Glutamatergic neuron (in vitro differentiated cells): ENCODE measurements at regions not wholly inside any gene's neighbourhood (a gene's known extent, or its start where the extent isn't known, plus 50 kb on each side); places are given as distances from the start of the nearest gene placed in this dataset.

Source experiments
- DNase-seq: peaks from one replicate; pipeline ENCODE4 v3.0.0; 2022
- H3K27ac Mint-ChIP-seq: one replicate; pipeline ENCODE4 v1.8.0; 2020; ENCODE audit warnings: mild to moderate bottlenecking, mixed read lengths, inconsistent platforms; ENCODE audit not compliant: unreplicated experiment
- H3K27me3 Mint-ChIP-seq: one replicate; pipeline ENCODE4 v1.8.0; 2020; ENCODE audit warnings: mild to moderate bottlenecking, moderate library complexity, mixed read lengths, inconsistent platforms; ENCODE audit not compliant: unreplicated experiment
- H3K36me3 Mint-ChIP-seq: one replicate; pipeline ENCODE4 v1.8.0; 2020; ENCODE audit warnings: mild to moderate bottlenecking, mixed read lengths, inconsistent platforms; ENCODE audit not compliant: unreplicated experiment
- H3K4me1 Mint-ChIP-seq: one replicate; pipeline ENCODE4 v1.8.0; 2020; ENCODE audit warnings: mild to moderate bottlenecking, low read depth, mixed read lengths, inconsistent platforms; ENCODE audit not compliant: unreplicated experiment
- H3K4me3 Mint-ChIP-seq: one replicate; pipeline ENCODE4 v1.8.0; 2020; ENCODE audit warnings: mild to moderate bottlenecking, mixed read lengths, inconsistent platforms; ENCODE audit not compliant: unreplicated experiment
- H3K9me3 Mint-ChIP-seq: one replicate; pipeline ENCODE4 v1.8.0; 2020; ENCODE audit warnings: mild to moderate bottlenecking, moderate library complexity, mixed read lengths, inconsistent platforms; ENCODE audit not compliant: unreplicated experiment
- TF ChIP-seq, protein P1 (sequence below): fragments of 200-600 bp; sonication (generic); IDR thresholded peaks from one replicate; pipeline ENCODE4 v1.5.0; 2021; ENCODE audit not compliant: partially characterized antibody, unreplicated experiment

DNA sequence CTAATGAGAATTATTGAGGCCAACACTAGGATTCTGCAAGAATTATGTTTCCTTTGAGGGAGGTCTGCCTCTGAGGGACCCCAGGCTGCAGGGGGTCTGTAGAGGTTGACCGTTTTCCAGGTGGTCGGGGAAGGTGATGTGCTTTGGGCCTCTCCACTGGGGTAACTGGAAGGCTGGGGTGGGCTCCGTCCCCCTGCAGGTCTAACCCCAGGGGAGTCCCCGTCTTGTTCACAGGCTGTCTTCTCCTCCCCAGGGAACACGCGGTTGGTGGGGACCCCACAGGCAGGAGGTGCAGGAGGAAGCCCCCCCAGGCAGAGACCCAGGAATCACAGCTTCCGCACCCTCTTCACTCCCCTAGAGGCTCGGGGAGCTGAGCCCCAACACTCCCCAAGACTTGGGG, 726.4 kb downstream of the BRD1 start:
- peaks cover 18% of the 10 kb centered on the region for H3K9me3 Mint-ChIP-seq
- no peak overlapping the region for H3K27ac Mint-ChIP-seq
- H3K27me3 Mint-ChIP-seq: peaks cover 5% of the 10 kb centered on the region
- no peaks in the 10 kb centered on the region for H3K4me1 Mint-ChIP-seq
- TF ChIP-seq, protein P1, sequence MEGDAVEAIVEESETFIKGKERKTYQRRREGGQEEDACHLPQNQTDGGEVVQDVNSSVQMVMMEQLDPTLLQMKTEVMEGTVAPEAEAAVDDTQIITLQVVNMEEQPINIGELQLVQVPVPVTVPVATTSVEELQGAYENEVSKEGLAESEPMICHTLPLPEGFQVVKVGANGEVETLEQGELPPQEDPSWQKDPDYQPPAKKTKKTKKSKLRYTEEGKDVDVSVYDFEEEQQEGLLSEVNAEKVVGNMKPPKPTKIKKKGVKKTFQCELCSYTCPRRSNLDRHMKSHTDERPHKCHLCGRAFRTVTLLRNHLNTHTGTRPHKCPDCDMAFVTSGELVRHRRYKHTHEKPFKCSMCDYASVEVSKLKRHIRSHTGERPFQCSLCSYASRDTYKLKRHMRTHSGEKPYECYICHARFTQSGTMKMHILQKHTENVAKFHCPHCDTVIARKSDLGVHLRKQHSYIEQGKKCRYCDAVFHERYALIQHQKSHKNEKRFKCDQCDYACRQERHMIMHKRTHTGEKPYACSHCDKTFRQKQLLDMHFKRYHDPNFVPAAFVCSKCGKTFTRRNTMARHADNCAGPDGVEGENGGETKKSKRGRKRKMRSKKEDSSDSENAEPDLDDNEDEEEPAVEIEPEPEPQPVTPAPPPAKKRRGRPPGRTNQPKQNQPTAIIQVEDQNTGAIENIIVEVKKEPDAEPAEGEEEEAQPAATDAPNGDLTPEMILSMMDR: no peak
- no peak for DNase-seq
- no peak overlapping the region for H3K4me3 Mint-ChIP-seq
- H3K36me3 Mint-ChIP-seq: peaks cover 18% of the 10 kb centered on the region

DNA sequence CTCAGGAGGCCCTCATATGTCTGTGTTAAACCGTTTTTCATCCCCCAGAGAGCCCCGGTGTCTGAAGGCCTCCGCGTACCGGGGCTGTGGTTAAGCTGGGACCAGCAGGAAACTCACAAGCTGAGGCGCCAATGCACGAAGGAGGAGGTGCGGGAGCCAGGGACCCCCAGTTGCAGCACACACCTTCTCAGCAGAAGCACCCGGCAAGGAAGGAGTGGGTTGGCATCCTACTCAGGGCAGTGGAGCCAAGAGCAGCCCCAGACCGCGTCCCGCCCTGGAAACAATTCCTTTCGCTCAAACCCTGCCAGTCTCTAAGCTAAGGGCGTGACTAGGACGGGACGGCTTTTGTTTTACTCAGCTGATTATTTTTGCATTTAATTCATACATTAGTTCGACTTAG, 726.9 kb downstream of the BRD1 start:
- Mint-ChIP-seq H3K9me3 (peaks cover 22% of the 10 kb centered on the region), H3K4me3 (no peak overlapping the region), H3K4me1 (no peaks in the 10 kb centered on the region), H3K27ac (no peak overlapping the region), H3K36me3 (peaks cover 22% of the 10 kb centered on the region), H3K27me3 (peaks cover 10% of the 10 kb centered on the region)
- DNase-seq: no peak
- TF ChIP-seq, protein P1: no peak

DNA sequence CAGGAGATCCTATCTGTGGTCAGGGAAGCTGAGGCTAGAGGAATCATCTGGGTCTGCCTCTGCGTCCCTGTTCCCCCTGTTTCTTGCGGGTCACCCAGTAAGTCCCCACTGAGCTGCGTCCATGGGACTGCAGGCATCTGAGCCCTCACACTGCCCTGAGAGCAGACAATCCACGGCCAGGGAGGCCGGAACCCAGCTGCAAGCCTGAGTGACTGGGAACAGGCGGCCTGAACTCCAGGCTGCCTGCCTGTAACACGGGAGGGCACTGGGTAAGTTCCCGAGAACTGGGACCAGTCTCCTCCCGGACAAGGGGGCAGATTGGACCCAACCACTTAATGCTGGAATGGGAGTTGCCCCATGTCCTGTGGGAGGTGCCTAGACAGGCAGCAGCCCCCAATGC, 727.4 kb downstream of the BRD1 start:
- H3K9me3 Mint-ChIP-seq: peaks cover 26% of the 10 kb centered on the region
- TF ChIP-seq, protein P1: no peak
- no peak overlapping the region for H3K27ac Mint-ChIP-seq
- H3K4me1 Mint-ChIP-seq: no peaks in the 10 kb centered on the region
- no peak for DNase-seq
- peaks cover 22% of the 10 kb centered on the region for H3K36me3 Mint-ChIP-seq
- no peak overlapping the region for H3K4me3 Mint-ChIP-seq
- H3K27me3 Mint-ChIP-seq: peaks cover 10% of the 10 kb centered on the region

DNA sequence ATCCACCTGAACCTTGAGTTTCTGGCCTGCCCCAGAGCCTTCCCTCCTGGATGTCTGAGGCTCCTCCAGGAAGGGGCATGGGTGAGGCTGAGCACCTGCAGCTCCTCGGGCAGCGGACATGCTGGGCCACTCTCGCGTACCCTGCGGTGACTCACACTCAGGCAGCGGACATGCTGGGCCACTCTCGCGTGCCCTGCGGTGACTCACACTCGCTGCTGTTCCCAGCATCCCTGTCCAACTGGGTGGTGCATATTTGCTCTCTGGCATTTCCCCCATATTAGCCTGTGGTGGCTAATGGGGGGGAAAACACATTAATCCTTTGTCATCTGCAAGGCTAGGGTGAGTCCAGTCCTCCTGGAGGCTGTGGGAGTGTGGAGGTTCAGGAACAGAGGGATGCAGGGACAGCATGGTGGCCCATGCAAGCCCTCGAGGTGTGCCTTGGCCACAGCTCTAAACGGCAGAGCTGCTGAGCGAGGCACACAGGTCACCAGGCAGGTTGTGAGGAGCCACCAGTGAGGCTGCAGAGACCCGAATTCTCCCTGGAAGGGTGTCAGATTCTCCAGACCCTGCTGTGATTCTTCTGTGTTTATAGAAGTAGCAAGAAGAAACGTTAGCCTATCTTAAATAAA, 728.1 kb downstream of the BRD1 start:
- Mint-ChIP-seq H3K27ac (no peak overlapping the region), H3K36me3 (peaks cover 23% of the 10 kb centered on the region), H3K27me3 (peaks cover 10% of the 10 kb centered on the region), H3K4me3 (no peak overlapping the region), H3K4me1 (no peaks in the 10 kb centered on the region), H3K9me3 (peaks cover 29% of the 10 kb centered on the region)
- TF ChIP-seq, protein P1: no peak
- DNase-seq: no peak

DNA sequence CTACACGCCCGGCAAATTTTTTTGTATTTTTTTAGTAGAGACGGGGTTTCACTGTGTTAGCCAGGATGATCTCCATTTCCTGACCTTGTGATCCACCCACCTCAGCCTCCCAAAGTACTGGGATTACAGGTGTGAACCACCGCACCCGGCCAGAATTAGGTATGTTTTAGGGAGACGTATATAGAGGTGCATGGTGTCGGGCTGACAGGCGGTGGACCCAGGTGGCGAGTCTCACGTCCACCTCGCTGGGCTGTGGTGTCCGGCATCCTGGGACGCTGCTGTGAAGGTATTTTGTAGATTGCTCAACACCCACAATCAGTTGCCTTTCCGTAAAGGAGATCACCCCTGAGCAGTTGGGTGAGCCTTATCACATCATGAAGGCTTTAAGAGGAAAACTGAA, 728.6 kb downstream of the BRD1 start:
- Mint-ChIP-seq H3K4me1 (no peaks in the 10 kb centered on the region), H3K27me3 (peaks cover 10% of the 10 kb centered on the region), H3K4me3 (no peak overlapping the region), H3K36me3 (peaks cover 27% of the 10 kb centered on the region), H3K27ac (no peak overlapping the region), H3K9me3 (peaks cover 32% of the 10 kb centered on the region)
- TF ChIP-seq, protein P1: no peak
- DNase-seq: no peak
